ENCODE measurements at regions not wholly inside any gene's neighbourhood (a gene's known extent, or its start where the extent isn't known, plus 50 kb on each side); places are given as distances from the start of the nearest gene placed in this dataset.

DNA sequence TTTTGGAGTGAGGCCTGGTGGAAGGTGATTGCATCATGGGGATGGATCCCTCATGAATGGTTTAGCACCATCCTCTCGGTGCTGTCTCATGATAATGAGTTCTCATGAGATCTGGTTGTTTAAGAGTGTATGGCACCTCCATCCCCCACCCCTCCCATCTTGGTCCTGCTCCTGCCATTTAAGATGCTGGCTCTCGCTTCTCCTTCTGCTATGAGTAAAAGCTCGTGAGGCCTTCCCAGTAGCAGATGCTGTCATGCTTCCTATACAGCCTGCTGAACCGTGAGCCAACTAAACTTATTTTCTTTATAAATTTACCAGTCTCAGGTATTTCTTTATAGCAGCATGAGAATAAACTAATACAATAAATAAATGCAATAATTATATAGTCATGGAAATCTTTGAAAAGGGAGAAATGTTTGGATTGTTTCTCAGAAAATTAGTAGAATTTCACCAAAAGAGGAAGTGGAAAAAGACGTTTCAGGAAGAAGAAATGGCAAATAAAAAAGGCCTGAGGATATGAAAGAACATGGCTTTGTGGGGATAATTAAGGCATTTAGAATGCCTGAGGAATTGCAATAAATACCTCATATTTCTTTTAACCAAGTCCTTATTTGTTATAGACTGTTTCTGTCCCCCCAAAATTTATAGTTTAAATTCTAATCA is 451.2 kb upstream of the ADGRL4 start:
- TF ChIP-seq, protein P1, sequence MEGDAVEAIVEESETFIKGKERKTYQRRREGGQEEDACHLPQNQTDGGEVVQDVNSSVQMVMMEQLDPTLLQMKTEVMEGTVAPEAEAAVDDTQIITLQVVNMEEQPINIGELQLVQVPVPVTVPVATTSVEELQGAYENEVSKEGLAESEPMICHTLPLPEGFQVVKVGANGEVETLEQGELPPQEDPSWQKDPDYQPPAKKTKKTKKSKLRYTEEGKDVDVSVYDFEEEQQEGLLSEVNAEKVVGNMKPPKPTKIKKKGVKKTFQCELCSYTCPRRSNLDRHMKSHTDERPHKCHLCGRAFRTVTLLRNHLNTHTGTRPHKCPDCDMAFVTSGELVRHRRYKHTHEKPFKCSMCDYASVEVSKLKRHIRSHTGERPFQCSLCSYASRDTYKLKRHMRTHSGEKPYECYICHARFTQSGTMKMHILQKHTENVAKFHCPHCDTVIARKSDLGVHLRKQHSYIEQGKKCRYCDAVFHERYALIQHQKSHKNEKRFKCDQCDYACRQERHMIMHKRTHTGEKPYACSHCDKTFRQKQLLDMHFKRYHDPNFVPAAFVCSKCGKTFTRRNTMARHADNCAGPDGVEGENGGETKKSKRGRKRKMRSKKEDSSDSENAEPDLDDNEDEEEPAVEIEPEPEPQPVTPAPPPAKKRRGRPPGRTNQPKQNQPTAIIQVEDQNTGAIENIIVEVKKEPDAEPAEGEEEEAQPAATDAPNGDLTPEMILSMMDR (conservative IDR thresholded peaks at IDR 0.05; ENCODE audit: low read depth, low read length): no peak
- no peak for TF ChIP-seq EZH2 (IDR thresholded peaks at IDR 0.05; ENCODE audit: borderline replicate concordance, low read depth, low read length, poor library complexity, severe bottlenecking)

Data from A673 (cell line).